ENCODE measurements at regions not wholly inside any gene's neighbourhood (a gene's known extent, or its start where the extent isn't known, plus 50 kb on each side); places are given as distances from the start of the nearest gene placed in this dataset.

DNA sequence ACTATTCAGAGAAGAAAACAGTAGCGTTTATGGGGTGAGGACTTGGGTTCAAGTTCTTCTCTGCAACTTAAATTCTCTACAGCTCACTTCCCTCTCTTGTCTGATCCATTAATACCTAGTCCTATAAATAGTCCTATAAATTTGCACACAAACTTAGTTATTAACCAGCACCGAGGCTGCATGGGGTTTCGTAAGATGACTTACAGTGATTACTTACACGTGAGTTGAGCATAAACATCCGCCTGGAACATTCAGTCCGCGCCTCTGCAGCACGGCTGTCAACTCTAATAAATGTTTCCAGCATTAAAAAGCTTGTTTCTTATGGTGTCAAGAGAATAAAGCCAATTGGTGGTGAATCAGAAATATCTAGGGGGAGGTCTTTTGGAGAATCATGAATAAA lies 103.0 kb upstream of the ENPP6 start (continued):
- no peak for TF ChIP-seq NONO (IDR thresholded peaks at IDR 0.05; ENCODE audit: low read depth in 2 of 2, low read length in 1 of 2)
- no peak for TF ChIP-seq ZNF3 (CRISPR knock-in tag; IDR thresholded peaks at IDR 0.05)
- TF ChIP-seq EZH2 (IDR thresholded peaks at IDR 0.05; ENCODE audit: borderline replicate concordance, low read depth, low read length), result no peak
- TF ChIP-seq BDP1 (IDR thresholded peaks at IDR 0.05; ENCODE audit: insufficient read depth, insufficient read length), result no peak
- no peak for TF ChIP-seq CREB5 (CRISPR knock-in tag; IDR thresholded peaks at IDR 0.05)
- TF ChIP-seq, protein P1, sequence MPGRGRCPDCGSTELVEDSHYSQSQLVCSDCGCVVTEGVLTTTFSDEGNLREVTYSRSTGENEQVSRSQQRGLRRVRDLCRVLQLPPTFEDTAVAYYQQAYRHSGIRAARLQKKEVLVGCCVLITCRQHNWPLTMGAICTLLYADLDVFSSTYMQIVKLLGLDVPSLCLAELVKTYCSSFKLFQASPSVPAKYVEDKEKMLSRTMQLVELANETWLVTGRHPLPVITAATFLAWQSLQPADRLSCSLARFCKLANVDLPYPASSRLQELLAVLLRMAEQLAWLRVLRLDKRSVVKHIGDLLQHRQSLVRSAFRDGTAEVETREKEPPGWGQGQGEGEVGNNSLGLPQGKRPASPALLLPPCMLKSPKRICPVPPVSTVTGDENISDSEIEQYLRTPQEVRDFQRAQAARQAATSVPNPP (IDR thresholded peaks at IDR 0.05; ENCODE audit: borderline replicate concordance, insufficient read depth, insufficient read length), result no peak
- TF ChIP-seq HOMEZ (CRISPR knock-in tag; IDR thresholded peaks at IDR 0.05), result no peak
- no peak for TF ChIP-seq ZFPM2 (CRISPR knock-in tag; IDR thresholded peaks at IDR 0.05)

All from K562 (cell line).